ENCODE measurements at regions not wholly inside any gene's neighbourhood (a gene's known extent, or its start where the extent isn't known, plus 50 kb on each side); places are given as distances from the start of the nearest gene placed in this dataset.
"Not testable (repeated sequence)": the region's sequence is repeated elsewhere in the genome, so short reads cannot be mapped to it uniquely, and the experiment has no call there.

DNA sequence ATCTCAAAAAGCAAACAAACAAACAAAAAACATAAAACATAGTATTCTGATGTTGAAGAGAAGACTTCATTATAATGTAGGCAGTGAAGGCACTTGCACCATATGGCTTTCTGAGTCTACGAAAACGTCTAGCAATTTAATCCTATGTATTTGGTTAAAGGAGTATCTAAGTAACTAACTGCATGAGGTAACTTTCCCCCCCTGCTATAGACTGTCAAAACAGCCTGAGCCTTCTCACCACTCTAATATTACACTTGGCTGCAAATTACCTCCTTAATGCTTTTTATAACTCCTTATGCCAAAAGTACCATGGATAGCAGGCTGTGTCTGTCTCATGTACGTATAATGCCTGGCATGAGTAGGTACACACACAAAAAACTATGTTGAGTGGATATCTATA is 607.6 kb upstream of the FLRT2 start:
- no peak for DNase-seq (ENCODE audit: low spot score)

- DNase-seq (ENCODE audit: low spot score), result no peak
Measured at GRCh38 chr14:84926656-84927055, 603.3 kb upstream of the FLRT2 start.

- no peak for DNase-seq (ENCODE audit: low spot score)
Measured at GRCh38 chr14:84927096-84927827, 602.7 kb upstream of the FLRT2 start.

GRCh38 chr14:84929086-84929485 is 600.9 kb upstream of the FLRT2 start:
- no peak for DNase-seq (ENCODE audit: low spot score)

- DNase-seq (ENCODE audit: low spot score), result no peak
Measured at GRCh38 chr14:84929834-84930233, 600.1 kb upstream of the FLRT2 start.

- DNase-seq (ENCODE audit: low spot score), result no peak
Measured at GRCh38 chr14:84937016-84937415, 592.9 kb upstream of the FLRT2 start.

GRCh38 chr14:84937449-84937848 is 592.5 kb upstream of the FLRT2 start:
- DNase-seq (ENCODE audit: low spot score), result no peak

DNA sequence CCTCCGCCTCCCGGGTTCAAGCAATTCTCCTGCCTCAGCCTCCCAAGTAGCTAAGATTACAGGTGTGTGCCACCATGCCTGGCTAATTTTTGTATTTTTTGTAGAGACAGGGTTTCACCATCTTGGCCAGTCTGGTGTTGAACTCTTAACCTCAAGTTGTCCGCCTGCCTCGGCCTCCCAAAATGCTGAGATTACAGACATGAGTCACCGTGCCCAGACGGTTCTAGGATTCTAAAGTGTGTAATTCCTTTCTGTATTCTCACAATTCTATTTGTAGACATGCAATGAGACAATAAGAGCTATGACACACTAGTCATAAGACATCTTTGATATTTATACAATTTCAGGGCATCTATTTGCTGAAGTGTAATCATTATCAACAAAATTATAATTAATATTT is 585.0 kb upstream of the FLRT2 start:
- not testable (repeated sequence) for DNase-seq (ENCODE audit: low spot score)

GRCh38 chr14:84959851-84960520 is 570.0 kb upstream of the FLRT2 start:
- DNase-seq (ENCODE audit: low spot score), result no peak

DNA sequence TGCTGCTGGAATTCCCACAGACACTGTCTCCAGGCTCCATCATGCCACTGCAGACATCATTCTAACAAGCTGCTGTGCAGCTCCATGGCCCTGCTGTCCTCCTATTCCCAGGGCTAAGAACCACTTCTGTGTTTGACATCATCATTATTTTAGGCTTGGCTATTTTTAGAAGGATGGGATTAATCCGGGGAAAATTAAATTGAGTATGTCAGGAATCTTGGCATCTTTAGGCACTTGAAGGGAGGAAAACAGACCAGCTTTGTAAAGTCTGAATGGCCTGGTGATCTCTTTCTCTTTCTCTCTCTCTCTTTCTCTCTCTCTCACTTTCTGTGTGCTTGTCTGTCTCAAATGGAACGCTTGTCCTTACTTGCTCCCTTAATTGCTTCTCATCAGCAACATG is 568.3 kb upstream of the FLRT2 start:
- DNase-seq (ENCODE audit: low spot score), result no peak

GRCh38 chr14:84963518-84963917 is 566.4 kb upstream of the FLRT2 start:
- DNase-seq (ENCODE audit: low spot score), result no peak

GRCh38 chr14:84965279-84965678 is 564.7 kb upstream of the FLRT2 start:
- no peak for DNase-seq (ENCODE audit: low spot score)

DNA sequence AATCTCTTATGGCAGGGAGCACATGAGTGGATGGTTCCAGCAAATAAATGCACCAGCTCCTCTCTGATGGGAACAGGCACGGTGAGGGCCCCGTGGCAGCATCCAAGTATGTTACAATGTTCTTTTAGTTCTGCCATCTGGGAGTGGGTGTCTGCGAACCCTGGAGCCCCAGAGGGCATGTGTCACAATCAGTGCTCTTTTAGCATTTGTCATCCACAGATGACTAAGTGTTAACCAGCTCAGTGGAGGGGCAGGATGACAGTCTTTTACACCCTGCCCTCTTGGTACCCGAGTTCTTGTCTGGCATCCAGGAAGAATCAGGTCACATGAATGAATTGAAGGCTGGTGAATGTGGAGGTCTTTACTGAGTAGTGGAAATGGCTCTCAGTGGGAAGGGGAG is 560.4 kb upstream of the FLRT2 start:
- DNase-seq (ENCODE audit: low spot score), result no peak

DNA sequence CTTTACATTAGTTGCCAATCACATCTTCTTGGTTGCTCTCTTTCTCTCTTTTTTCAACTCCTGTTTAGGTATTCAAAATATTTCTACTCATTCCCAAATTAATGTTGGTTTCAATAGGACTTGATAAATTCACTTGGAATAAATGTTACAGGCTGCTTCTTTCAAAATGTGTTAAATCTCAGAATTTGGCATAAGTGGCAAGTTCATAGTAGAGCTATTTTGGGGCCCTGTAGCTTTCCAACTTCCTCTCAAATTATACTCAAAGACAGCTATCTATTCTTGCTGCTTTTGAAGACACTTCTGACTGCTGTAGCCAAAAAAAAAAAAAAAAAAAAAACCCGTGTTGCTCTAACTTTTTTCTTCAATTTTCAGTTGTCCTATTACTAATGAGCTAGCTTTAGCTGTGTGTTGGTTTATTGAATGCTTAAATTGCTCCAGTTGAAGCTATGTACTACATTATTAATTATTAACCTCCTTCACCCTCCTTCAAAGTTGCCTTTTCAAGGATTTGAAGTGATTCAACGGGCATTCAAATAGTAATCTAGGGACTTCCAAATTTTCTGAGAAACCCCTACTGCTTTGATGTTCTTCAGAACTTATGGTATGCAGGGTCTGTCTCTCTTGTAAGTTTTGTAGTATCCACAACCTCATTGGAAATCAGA is 554.6 kb upstream of the FLRT2 start:
- no peak for DNase-seq (ENCODE audit: low spot score)

DNA sequence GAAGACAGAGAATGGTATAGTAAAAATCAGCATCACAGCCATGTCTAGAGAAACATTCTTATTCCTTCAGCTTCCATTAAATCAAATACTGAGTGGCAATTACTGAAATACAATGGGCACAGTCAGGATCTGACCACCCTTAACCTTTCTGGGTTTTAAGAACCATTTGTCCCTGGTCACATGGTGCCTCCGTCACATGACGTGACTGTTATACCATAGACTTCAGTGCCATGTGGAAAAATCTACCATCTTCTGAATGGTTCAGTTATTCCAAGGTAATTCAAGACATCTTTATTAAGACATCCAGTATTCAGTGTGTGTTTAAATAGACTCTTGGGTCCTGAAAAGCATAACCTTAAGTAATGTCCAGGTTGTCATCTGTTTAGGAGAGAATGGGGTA is 553.1 kb upstream of the FLRT2 start:
- no peak for DNase-seq (ENCODE audit: low spot score)

- DNase-seq (ENCODE audit: low spot score), result no peak
Measured at GRCh38 chr14:84987042-84987441, 542.9 kb upstream of the FLRT2 start.

GRCh38 chr14:84988357-84988756 is 541.6 kb upstream of the FLRT2 start:
- DNase-seq (ENCODE audit: low spot score), result no peak

- no peak for DNase-seq (ENCODE audit: low spot score)
Measured at GRCh38 chr14:84991021-84991420, 538.9 kb upstream of the FLRT2 start.

DNA sequence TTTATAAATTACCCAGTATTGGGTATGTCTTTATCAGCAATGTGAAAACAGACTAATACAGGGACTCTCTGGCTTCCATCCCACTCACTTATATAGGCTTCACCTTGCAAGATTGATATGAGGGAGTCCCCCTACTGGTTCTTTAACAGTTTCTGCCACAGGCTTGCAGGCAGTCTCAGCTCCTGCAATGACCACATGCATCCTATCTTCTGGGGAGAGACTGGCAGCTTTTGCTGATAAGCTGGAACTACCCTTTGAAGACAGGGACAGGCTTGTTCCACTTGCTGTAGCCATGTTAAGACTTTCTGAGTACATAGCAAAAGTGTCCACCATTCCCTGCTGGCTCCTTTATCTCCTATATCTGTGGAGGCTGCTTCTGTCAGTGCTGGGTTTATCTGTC is 531.7 kb upstream of the FLRT2 start:
- DNase-seq (ENCODE audit: low spot score), result no peak

GRCh38 chr14:85002846-85003245 is 527.1 kb upstream of the FLRT2 start:
- no peak for DNase-seq (ENCODE audit: low spot score)

GRCh38 chr14:85003805-85004204 is 526.1 kb upstream of the FLRT2 start:
- DNase-seq (ENCODE audit: low spot score), result no peak

- no peak for DNase-seq (ENCODE audit: low spot score)
Measured at GRCh38 chr14:85009506-85009905, 520.4 kb upstream of the FLRT2 start.

DNA sequence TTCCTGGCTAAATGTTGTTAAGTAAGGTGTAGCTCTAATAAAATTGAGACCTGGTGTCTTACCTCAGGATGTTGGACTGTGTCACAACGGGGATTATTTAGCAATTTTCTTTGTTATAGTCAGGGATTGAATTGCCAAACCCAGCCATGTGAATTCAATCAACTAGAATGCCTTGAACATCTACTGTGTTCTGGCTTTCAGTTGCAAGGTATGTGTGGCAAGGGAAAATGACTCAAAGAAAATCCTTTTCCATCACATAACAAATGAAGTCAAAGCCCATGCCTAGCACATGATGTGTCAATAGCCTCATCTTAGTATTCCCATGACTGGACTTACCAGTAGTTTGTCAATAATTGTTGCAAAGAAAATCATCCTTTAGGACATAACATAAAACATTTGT is 519.8 kb upstream of the FLRT2 start:
- DNase-seq (ENCODE audit: low spot score), result no peak
